ENCODE measurements at regions not wholly inside any gene's neighbourhood (a gene's known extent, or its start where the extent isn't known, plus 50 kb on each side); places are given as distances from the start of the nearest gene placed in this dataset.

GRCh38 chr16:54780266-54780665, 150.4 kb upstream of the IRX5 start:
- no peak for ATAC-seq
- TF ChIP-seq CTCF (IDR thresholded peaks at IDR 0.05): no peak
- DNase-seq: no peak
- intact Hi-C loops (cut with DNase I): no loop called here
- Histone ChIP-seq H3K9me3 (no peaks in the 10 kb centered on the region), H3K27me3 (ENCODE audit: insufficient read depth in 3 of 3, low read length in 2 of 3) (no peaks in the 10 kb centered on the region), H3K27ac (no peak overlapping the region), H3K4me3 (no peak overlapping the region), H3K4me1 (no peaks in the 10 kb centered on the region), H3K36me3 (ENCODE audit: insufficient read depth in 1 of 2, low read depth in 1 of 2) (no peaks in the 10 kb centered on the region)
- 38 to 39% (median 38%) methylated on average over 1 of the region's 1 CpG for WGBS, 3 donors

GRCh38 chr16:54779549-54779948, 151.1 kb upstream of the IRX5 start:
- Histone ChIP-seq H3K4me3 (no peak overlapping the region), H3K27ac (no peak overlapping the region), H3K36me3 (ENCODE audit: insufficient read depth in 1 of 2, low read depth in 1 of 2) (no peaks in the 10 kb centered on the region), H3K27me3 (ENCODE audit: insufficient read depth in 3 of 3, low read length in 2 of 3) (no peaks in the 10 kb centered on the region), H3K4me1 (no peaks in the 10 kb centered on the region), H3K9me3 (no peaks in the 10 kb centered on the region)
- intact Hi-C loops (cut with DNase I): no loop called here
- DNase-seq (no peak), ATAC-seq (no peak)
- no peak for TF ChIP-seq CTCF (IDR thresholded peaks at IDR 0.05)

DNA sequence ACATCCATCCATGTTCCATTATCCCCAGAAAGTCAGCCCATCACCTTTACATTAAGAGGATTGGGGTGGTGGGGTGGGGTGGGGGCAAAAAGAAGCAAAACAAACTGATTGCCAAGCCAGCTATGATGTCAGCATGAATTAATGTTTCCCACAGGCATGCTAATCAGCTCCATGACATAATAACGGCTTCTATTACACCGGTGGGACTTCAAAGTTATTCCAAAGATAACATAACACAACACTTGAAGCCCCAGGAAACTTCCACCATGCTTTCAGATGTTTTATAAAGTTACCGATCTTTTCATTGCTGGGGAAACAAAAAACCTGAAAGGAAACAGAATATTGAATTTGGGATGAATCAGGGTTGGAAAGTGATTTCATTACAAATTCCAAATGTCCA, 155.9 kb upstream of the IRX5 start:
- Histone ChIP-seq H3K9me3 (no peaks in the 10 kb centered on the region), H3K4me1 (no peaks in the 10 kb centered on the region), H3K4me3 (no peak overlapping the region), H3K36me3 (ENCODE audit: insufficient read depth in 1 of 2, low read depth in 1 of 2) (no peaks in the 10 kb centered on the region), H3K27ac (no peak overlapping the region), H3K27me3 (ENCODE audit: insufficient read depth in 3 of 3, low read length in 2 of 3) (no peaks in the 10 kb centered on the region)
- intact Hi-C loops (cut with DNase I): no loop called here
- TF ChIP-seq CTCF (IDR thresholded peaks at IDR 0.05): no peak
- DNase-seq (no peak), ATAC-seq (no peak)
- 25 to 36% (median 28%) methylated on average over 3 of the region's 3 CpGs for WGBS, 3 donors

- Histone ChIP-seq H3K27me3 (ENCODE audit: insufficient read depth in 3 of 3, low read length in 2 of 3) (no peaks in the 10 kb centered on the region), H3K9me3 (no peaks in the 10 kb centered on the region), H3K36me3 (ENCODE audit: insufficient read depth in 1 of 2, low read depth in 1 of 2) (no peaks in the 10 kb centered on the region), H3K4me1 (no peaks in the 10 kb centered on the region), H3K27ac (no peak overlapping the region), H3K4me3 (no peak overlapping the region)
- no peak for TF ChIP-seq CTCF (IDR thresholded peaks at IDR 0.05)
- DNase-seq (no peak), ATAC-seq (no peak)
- intact Hi-C loops (cut with DNase I): no loop called here
- 93 to 96% (median 96%) methylated on average over 4 of the region's 4 CpGs for WGBS, 3 donors
Observed at GRCh38 chr16:54772400-54772799, 158.3 kb upstream of the IRX5 start.

- DNase-seq (no peak), ATAC-seq (no peak)
- Histone ChIP-seq H3K4me1 (no peaks in the 10 kb centered on the region), H3K9me3 (no peaks in the 10 kb centered on the region), H3K27ac (no peak overlapping the region), H3K27me3 (ENCODE audit: insufficient read depth in 3 of 3, low read length in 2 of 3) (peaks cover 0 to 2% (median 0%) of the 10 kb centered on the region in 3 donors), H3K36me3 (ENCODE audit: insufficient read depth in 1 of 2, low read depth in 1 of 2) (no peaks in the 10 kb centered on the region), H3K4me3 (no peak overlapping the region)
- WGBS, 3 donors: 83 to 88% (median 85%) methylated on average over 3 of the region's 3 CpGs
- no peak for TF ChIP-seq CTCF (IDR thresholded peaks at IDR 0.05)
- intact Hi-C loops (cut with DNase I): no loop called here
Observed at GRCh38 chr16:54766355-54766754, 164.3 kb upstream of the IRX5 start.

Data from psoas muscle (tissue), 7 donors.